MCF 10A (cell line): ENCODE measurements at regions not wholly inside any gene's neighbourhood (a gene's known extent, or its start where the extent isn't known, plus 50 kb on each side); places are given as distances from the start of the nearest gene placed in this dataset.
A peak's percentile ranks its signal among the peaks of the same experiment; 100 is the strongest.

Experiments
- BruUV-seq: library from RNA; stranded (reverse); fragments of 400-500 nt; replicated peaks from 2 replicates; lab custom pipeline; 2021; lab: Mats Ljungman, UMichigan
- CTCF ChIA-PET: fragments of 300-600 bp; sonication (Branson Sonifier 250); formaldehyde crosslinking; extraction: SDS; loops from one replicate; lab custom pipeline; 2021; ENCODE audit warnings: antibody characterized with exemption, inconsistent platforms; lab: Yijun Ruan, JAX
- POLR2A ChIA-PET: fragments of 300-600, 350-650 bp; sonication (Branson Sonifier 250); formaldehyde crosslinking; extraction: SDS; loops from one replicate; lab custom pipeline; 2020; ENCODE audit warnings: antibody characterized with exemption, inconsistent platforms; lab: Yijun Ruan, JAX
- DNase-seq: peaks from one replicate; pipeline ENCODE4 v3.0.0-alpha.2; 2018; ENCODE audit not compliant: unreplicated experiment
- H3K27ac Mint-ChIP-seq: one replicate; pipeline ENCODE4 v1.8.0; 2022; ENCODE audit warnings: mild to moderate bottlenecking, low read depth, mixed read lengths; ENCODE audit not compliant: unreplicated experiment
- H3K27me3 Mint-ChIP-seq: one replicate; pipeline ENCODE4 v1.8.0; 2022; ENCODE audit warnings: mixed read lengths; ENCODE audit not compliant: insufficient read depth, unreplicated experiment
- H3K36me3 Mint-ChIP-seq: one replicate; pipeline ENCODE4 v1.8.0; 2022; ENCODE audit warnings: mild to moderate bottlenecking, moderate library complexity, mixed read lengths; ENCODE audit not compliant: insufficient read depth, unreplicated experiment
- H3K4me1 Mint-ChIP-seq: one replicate; pipeline ENCODE4 v1.8.0; 2022; ENCODE audit warnings: mixed read lengths; ENCODE audit not compliant: insufficient read depth, unreplicated experiment
- H3K4me3 Mint-ChIP-seq: one replicate; pipeline ENCODE4 v1.8.0; 2022; ENCODE audit warnings: mild to moderate bottlenecking, moderate library complexity, mixed read lengths; ENCODE audit not compliant: unreplicated experiment
- H3K9me3 Mint-ChIP-seq: one replicate; pipeline ENCODE4 v1.8.0; 2022; ENCODE audit warnings: mixed read lengths; ENCODE audit not compliant: unreplicated experiment
- intact Hi-C: fragments of 100-400 bp; cut with micrococcal nuclease; formaldehyde crosslinking; loops from 2 replicates; pipeline ENCODE4 v1.14.1; 2022
- TF ChIP-seq, protein P1 (sequence below): fragments of 200-600 bp; IDR thresholded peaks from one replicate; pipeline ENCODE4 v1.8.0; 2022; ENCODE audit warnings: antibody characterized with exemption, mild to moderate bottlenecking; ENCODE audit not compliant: unreplicated experiment

GRCh38 chr15:45884289-45884688 lies 249.5 kb downstream of the SQOR start:
- CTCF ChIA-PET = no interaction called here
- Mint-ChIP-seq H3K27ac (no peak overlapping the region), H3K4me3 (no peak overlapping the region), H3K4me1 (no peaks in the 10 kb centered on the region), H3K9me3 (peaks cover 4% of the 10 kb centered on the region), H3K27me3 (no peaks in the 10 kb centered on the region), H3K36me3 (no peaks in the 10 kb centered on the region)
- DNase-seq = no peak
- intact Hi-C loops = no loop called here
- no TSS peak for BruUV-seq
- POLR2A ChIA-PET = interaction anchor here (0.8 kb wide), 1 partner anchor 12 kb away, joined by 6 read pairs; no protein-coding TSS in a partner anchor
- TF ChIP-seq, protein P1, sequence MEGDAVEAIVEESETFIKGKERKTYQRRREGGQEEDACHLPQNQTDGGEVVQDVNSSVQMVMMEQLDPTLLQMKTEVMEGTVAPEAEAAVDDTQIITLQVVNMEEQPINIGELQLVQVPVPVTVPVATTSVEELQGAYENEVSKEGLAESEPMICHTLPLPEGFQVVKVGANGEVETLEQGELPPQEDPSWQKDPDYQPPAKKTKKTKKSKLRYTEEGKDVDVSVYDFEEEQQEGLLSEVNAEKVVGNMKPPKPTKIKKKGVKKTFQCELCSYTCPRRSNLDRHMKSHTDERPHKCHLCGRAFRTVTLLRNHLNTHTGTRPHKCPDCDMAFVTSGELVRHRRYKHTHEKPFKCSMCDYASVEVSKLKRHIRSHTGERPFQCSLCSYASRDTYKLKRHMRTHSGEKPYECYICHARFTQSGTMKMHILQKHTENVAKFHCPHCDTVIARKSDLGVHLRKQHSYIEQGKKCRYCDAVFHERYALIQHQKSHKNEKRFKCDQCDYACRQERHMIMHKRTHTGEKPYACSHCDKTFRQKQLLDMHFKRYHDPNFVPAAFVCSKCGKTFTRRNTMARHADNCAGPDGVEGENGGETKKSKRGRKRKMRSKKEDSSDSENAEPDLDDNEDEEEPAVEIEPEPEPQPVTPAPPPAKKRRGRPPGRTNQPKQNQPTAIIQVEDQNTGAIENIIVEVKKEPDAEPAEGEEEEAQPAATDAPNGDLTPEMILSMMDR = no peak

- Mint-ChIP-seq H3K4me1 (no peaks in the 10 kb centered on the region), H3K36me3 (no peaks in the 10 kb centered on the region), H3K27ac (no peak overlapping the region), H3K27me3 (no peaks in the 10 kb centered on the region), H3K4me3 (no peak overlapping the region), H3K9me3 (peaks cover 4% of the 10 kb centered on the region)
- TF ChIP-seq, protein P1 = no peak
- intact Hi-C loops = no loop called here
- ChIA-PET POLR2A (interaction anchor here (0.8 kb wide), 1 partner anchor 13 kb away, joined by 6 read pairs; no protein-coding TSS in a partner anchor), CTCF (no interaction called here)
- BruUV-seq = no TSS peak
- no peak for DNase-seq
These were observed 250.1 kb downstream of the SQOR start for GRCh38 chr15:45884755-45885445.

GRCh38 chr15:45885801-45886200 lies 251.0 kb downstream of the SQOR start:
- TF ChIP-seq, protein P1 = peak; percentile 7
- ChIA-PET POLR2A (interaction anchor here (0.7 to 1.3 kb wide), 2 partner anchors 14 to 358 kb away, joined by 3 to 4 read pairs; no protein-coding TSS in a partner anchor), CTCF (interaction anchor here (0.9 to 1.0 kb wide), 3 partner anchors 9 to 97 kb away, joined by 3 to 4 read pairs (median 4); no protein-coding TSS in a partner anchor)
- Mint-ChIP-seq H3K27me3 (no peaks in the 10 kb centered on the region), H3K9me3 (peaks cover 4% of the 10 kb centered on the region), H3K27ac (no peak overlapping the region), H3K36me3 (no peaks in the 10 kb centered on the region), H3K4me3 (no peak overlapping the region), H3K4me1 (no peaks in the 10 kb centered on the region)
- DNase-seq = no peak
- BruUV-seq = no TSS peak
- intact Hi-C loops = no loop called here

GRCh38 chr15:45891766-45892165 lies 256.9 kb downstream of the SQOR start:
- no peak for DNase-seq
- intact Hi-C loops = no loop called here
- Mint-ChIP-seq H3K9me3 (peaks cover 3% of the 10 kb centered on the region), H3K36me3 (no peaks in the 10 kb centered on the region), H3K4me1 (peaks cover 12% of the 10 kb centered on the region), H3K4me3 (peak overlapping the region; percentile 1), H3K27me3 (no peaks in the 10 kb centered on the region), H3K27ac (peak overlapping the region; percentile 75)
- POLR2A ChIA-PET = interaction anchor here (1.1 to 1.2 kb wide), 2 partner anchors 22 to 37 kb away, joined by 3 read pairs; no protein-coding TSS in a partner anchor
- CTCF ChIA-PET = no interaction called here
- TF ChIP-seq, protein P1 = no peak
- BruUV-seq = no TSS peak
